ENCODE measurements at regions not wholly inside any gene's neighbourhood (a gene's known extent, or its start where the extent isn't known, plus 50 kb on each side); places are given as distances from the start of the nearest gene placed in this dataset.

- no peaks in the 10 kb centered on the region for H3K27me3 Mint-ChIP-seq (ENCODE audit: low read depth)
- peaks cover 5% of the 10 kb centered on the region for H3K4me1 Mint-ChIP-seq
- H3K27ac Mint-ChIP-seq (ENCODE audit: unreplicated experiment) = no peak overlapping the region
- no peak overlapping the region for H3K4me3 Mint-ChIP-seq
- TF ChIP-seq, protein P1, sequence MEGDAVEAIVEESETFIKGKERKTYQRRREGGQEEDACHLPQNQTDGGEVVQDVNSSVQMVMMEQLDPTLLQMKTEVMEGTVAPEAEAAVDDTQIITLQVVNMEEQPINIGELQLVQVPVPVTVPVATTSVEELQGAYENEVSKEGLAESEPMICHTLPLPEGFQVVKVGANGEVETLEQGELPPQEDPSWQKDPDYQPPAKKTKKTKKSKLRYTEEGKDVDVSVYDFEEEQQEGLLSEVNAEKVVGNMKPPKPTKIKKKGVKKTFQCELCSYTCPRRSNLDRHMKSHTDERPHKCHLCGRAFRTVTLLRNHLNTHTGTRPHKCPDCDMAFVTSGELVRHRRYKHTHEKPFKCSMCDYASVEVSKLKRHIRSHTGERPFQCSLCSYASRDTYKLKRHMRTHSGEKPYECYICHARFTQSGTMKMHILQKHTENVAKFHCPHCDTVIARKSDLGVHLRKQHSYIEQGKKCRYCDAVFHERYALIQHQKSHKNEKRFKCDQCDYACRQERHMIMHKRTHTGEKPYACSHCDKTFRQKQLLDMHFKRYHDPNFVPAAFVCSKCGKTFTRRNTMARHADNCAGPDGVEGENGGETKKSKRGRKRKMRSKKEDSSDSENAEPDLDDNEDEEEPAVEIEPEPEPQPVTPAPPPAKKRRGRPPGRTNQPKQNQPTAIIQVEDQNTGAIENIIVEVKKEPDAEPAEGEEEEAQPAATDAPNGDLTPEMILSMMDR (conservative IDR thresholded peaks at IDR 0.05) = no peak
- peaks cover 3% of the 10 kb centered on the region for H3K36me3 Mint-ChIP-seq (ENCODE audit: low read depth)
- peaks cover 9% of the 10 kb centered on the region for H3K9me3 Mint-ChIP-seq
- DNase-seq (ENCODE audit: low read depth, low spot score) = no peak
Measured at GRCh38 chr10:107657851-107658250, 493.3 kb upstream of the SORCS1 start.

DNA sequence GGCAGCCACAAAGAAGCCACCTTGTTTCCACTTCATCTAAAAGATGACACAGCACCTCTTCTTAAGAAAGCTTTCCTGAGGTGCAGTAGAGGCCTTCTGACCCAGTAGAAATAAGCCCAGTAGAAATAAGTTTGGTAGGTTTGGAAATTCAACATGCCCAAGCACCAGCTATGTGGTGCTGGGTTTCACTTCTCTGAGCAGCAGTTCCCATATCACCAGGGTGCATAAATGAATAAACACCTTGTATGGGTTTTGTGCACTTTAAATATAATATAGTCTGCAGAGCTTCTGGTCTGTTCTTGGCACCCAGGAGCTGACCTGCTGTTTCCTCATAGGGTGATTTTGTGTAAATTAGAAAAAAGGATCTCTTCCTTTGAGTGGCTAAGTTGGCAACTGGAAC is 492.4 kb upstream of the SORCS1 start:
- DNase-seq (ENCODE audit: low read depth, low spot score) = no peak
- no peaks in the 10 kb centered on the region for H3K27me3 Mint-ChIP-seq (ENCODE audit: low read depth)
- TF ChIP-seq, protein P1 (conservative IDR thresholded peaks at IDR 0.05) = no peak
- peaks cover 5% of the 10 kb centered on the region for H3K4me1 Mint-ChIP-seq
- peaks cover 3% of the 10 kb centered on the region for H3K36me3 Mint-ChIP-seq (ENCODE audit: low read depth)
- no peak overlapping the region for H3K27ac Mint-ChIP-seq (ENCODE audit: unreplicated experiment)
- no peak overlapping the region for H3K4me3 Mint-ChIP-seq
- H3K9me3 Mint-ChIP-seq = peaks cover 9% of the 10 kb centered on the region

DNA sequence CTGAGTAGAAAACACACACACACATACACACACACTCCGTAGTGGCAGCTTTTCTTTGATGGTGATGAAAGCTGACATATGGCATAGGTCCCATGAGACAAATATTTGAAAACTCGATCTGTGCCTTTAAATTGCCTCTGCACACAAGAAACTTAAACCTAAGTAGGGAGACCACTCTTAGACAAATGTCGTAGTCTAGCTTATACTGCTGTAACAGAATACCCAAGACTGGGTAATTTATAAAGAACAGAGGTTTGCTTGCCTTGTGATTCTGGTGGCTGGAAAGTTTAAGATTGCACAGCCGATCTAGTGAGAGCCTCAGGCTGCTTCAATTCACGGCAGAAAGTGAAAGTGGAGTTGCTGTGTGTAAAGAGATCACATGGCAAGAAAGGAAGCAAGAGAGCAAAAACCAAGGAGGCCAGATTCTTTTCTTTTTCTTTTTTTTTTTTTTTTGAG is 489.4 kb upstream of the SORCS1 start:
- Mint-ChIP-seq H3K4me3 (no peak overlapping the region), H3K36me3 (ENCODE audit: low read depth) (no peaks in the 10 kb centered on the region), H3K27me3 (ENCODE audit: low read depth) (no peaks in the 10 kb centered on the region), H3K9me3 (peaks cover 2% of the 10 kb centered on the region), H3K27ac (ENCODE audit: unreplicated experiment) (no peak overlapping the region), H3K4me1 (peaks cover 5% of the 10 kb centered on the region)
- DNase-seq (ENCODE audit: low read depth, low spot score) = no peak
- TF ChIP-seq, protein P1 (conservative IDR thresholded peaks at IDR 0.05) = no peak

DNA sequence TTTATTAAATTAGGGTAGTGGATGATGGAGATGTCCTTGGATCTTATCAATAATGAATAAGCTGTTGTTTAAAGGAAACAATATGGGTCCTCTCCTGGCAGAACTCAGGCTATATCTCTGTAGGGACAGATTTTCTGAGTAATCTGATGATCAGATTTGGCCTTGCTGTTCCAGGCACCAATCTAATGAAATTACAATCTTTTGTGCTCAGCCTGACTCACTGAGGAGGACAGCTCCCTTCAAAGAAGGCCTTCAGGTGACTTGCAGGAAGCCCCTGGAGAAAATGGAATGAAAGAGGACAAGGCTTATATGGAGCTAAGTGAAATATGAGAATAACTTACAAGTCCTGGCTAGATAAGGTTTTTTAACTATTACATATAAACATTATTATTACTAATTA is 486.4 kb upstream of the SORCS1 start:
- no peaks in the 10 kb centered on the region for H3K27me3 Mint-ChIP-seq (ENCODE audit: low read depth)

GRCh38 chr10:107649249-107649648 is 484.7 kb upstream of the SORCS1 start:
- H3K36me3 Mint-ChIP-seq (ENCODE audit: low read depth) = no peaks in the 10 kb centered on the region
- no peak for DNase-seq (ENCODE audit: low read depth, low spot score)
- H3K4me1 Mint-ChIP-seq = peaks cover 5% of the 10 kb centered on the region
- TF ChIP-seq, protein P1 (conservative IDR thresholded peaks at IDR 0.05) = no peak
- no peaks in the 10 kb centered on the region for H3K9me3 Mint-ChIP-seq
- H3K27ac Mint-ChIP-seq (ENCODE audit: unreplicated experiment) = no peak overlapping the region
- no peaks in the 10 kb centered on the region for H3K27me3 Mint-ChIP-seq (ENCODE audit: low read depth)
- no peak overlapping the region for H3K4me3 Mint-ChIP-seq

More for the DNA sequence above, 486.4 kb upstream of the SORCS1 start:
- no peaks in the 10 kb centered on the region for H3K36me3 Mint-ChIP-seq (ENCODE audit: low read depth)
- H3K27ac Mint-ChIP-seq (ENCODE audit: unreplicated experiment) = no peak overlapping the region
- H3K4me1 Mint-ChIP-seq = peaks cover 5% of the 10 kb centered on the region
- no peak overlapping the region for H3K4me3 Mint-ChIP-seq
- TF ChIP-seq, protein P1 (conservative IDR thresholded peaks at IDR 0.05) = no peak
- no peak for DNase-seq (ENCODE audit: low read depth, low spot score)
- no peaks in the 10 kb centered on the region for H3K9me3 Mint-ChIP-seq

GRCh38 chr10:107647462-107647861 is 483.0 kb upstream of the SORCS1 start:
- Mint-ChIP-seq H3K27me3 (ENCODE audit: low read depth) (no peaks in the 10 kb centered on the region), H3K9me3 (no peaks in the 10 kb centered on the region), H3K36me3 (ENCODE audit: low read depth) (no peaks in the 10 kb centered on the region), H3K27ac (ENCODE audit: unreplicated experiment) (no peak overlapping the region), H3K4me3 (no peak overlapping the region), H3K4me1 (no peaks in the 10 kb centered on the region)
- TF ChIP-seq, protein P1 (conservative IDR thresholded peaks at IDR 0.05) = no peak
- DNase-seq (ENCODE audit: low read depth, low spot score) = no peak

Measured in neural crest cell (in vitro differentiated cells).